PC-3 (cell line): ENCODE measurements at regions not wholly inside any gene's neighbourhood (a gene's known extent, or its start where the extent isn't known, plus 50 kb on each side); places are given as distances from the start of the nearest gene placed in this dataset.

ENCODE experiments used
- ATAC-seq: fragments of 200-7000 bp; cut with Tn5 transposase; 2 replicates; pipeline ENCODE4 v1.9.1; 2020; ENCODE audit warnings: mild to moderate bottlenecking, moderate library complexity
- BruUV-seq: library from RNA; stranded (reverse); fragments of 400-500 nt; replicated peaks from 2 replicates; lab custom pipeline; 2021; lab: Mats Ljungman, UMichigan
- CTCF ChIA-PET: fragments of 300-600 bp; sonication (Branson Sonifier 250); formaldehyde crosslinking; loops from one replicate; lab custom pipeline; 2022; ENCODE audit warnings: antibody characterized with exemption; lab: Charles Lee
- POLR2A ChIA-PET: fragments of 300-600 bp; sonication (Branson Sonifier 250); formaldehyde crosslinking; loops from one replicate; lab custom pipeline; 2022; ENCODE audit warnings: antibody characterized with exemption; ENCODE audit not compliant: unreplicated experiment; lab: Charles Lee
- DNase-seq: peaks from one replicate; pipeline ENCODE4 v3.0.0-alpha.2; 2015
- H2AFZ ChIP-seq: fragments of 300-600 bp; sonication (generic); 2 replicates; pipeline ENCODE4 v1.6.0; 2016; ENCODE audit warnings: antibody characterized with exemption, low read length
- H3F3A ChIP-seq: fragments of 300-600 bp; sonication (generic); one replicate; pipeline ENCODE4 v1.6.0; 2017; ENCODE audit warnings: antibody characterized with exemption, low read length, control low read depth, mild to moderate bottlenecking; ENCODE audit not compliant: unreplicated experiment
- H3K27ac ChIP-seq: fragments of 300-600 bp; sonication (generic); 2 replicates; pipeline ENCODE4 v1.5.1; 2016; ENCODE audit warnings: mild to moderate bottlenecking, low read length
- H3K27me3 ChIP-seq: fragments of 300-600 bp; sonication (generic); 2 replicates; pipeline ENCODE4 v1.6.1; 2016; ENCODE audit warnings: low read length, mixed read lengths
- H3K36me3 ChIP-seq: fragments of 300-600 bp; sonication (generic); 2 replicates; pipeline ENCODE4 v1.6.1; 2016; ENCODE audit warnings: low read depth, mixed run types, low read length, mixed read lengths
- H3K4me1 ChIP-seq: fragments of 300-600 bp; sonication (generic); 2 replicates; pipeline ENCODE4 v1.5.1; 2016; ENCODE audit warnings: low read length; ENCODE audit not compliant: insufficient read depth
- H3K4me2 ChIP-seq: fragments of 300-600 bp; sonication (generic); 2 replicates; pipeline ENCODE4 v1.6.0; 2016; ENCODE audit warnings: low read length
- H3K4me3 ChIP-seq: fragments of 300-600 bp; sonication (generic); 2 replicates; pipeline ENCODE4 v1.5.1; 2016; ENCODE audit warnings: mild to moderate bottlenecking, low read length, mixed read lengths
- H3K79me2 ChIP-seq: fragments of 300-600 bp; sonication (generic); 2 replicates; pipeline ENCODE4 v1.6.1; 2017; ENCODE audit warnings: low read length, mixed read lengths
- H3K9ac ChIP-seq: fragments of 300-600 bp; sonication (generic); 2 replicates; pipeline ENCODE4 v1.6.0; 2016; ENCODE audit warnings: mild to moderate bottlenecking, low read length
- H3K9me2 ChIP-seq: fragments of 300-600 bp; sonication (generic); replicated peaks from 2 replicates; pipeline ENCODE4 v1.6.1; 2016; ENCODE audit warnings: mixed run types, low read length, mixed read lengths
- H3K9me3 ChIP-seq: fragments of 300-600 bp; sonication (generic); 2 replicates; pipeline ENCODE4 v1.6.1; 2016; ENCODE audit warnings: low read length, mixed read lengths
- H4K20me1 ChIP-seq: fragments of 300-600 bp; sonication (generic); 2 replicates; pipeline ENCODE4 v1.6.1; 2016; ENCODE audit warnings: low read length, mixed read lengths
- EZH2 ChIP-seq: fragments of 300-600 bp; sonication (generic); IDR thresholded peaks from one replicate; pipeline ENCODE4 v1.6.1; 2017; ENCODE audit warnings: antibody characterized with exemption, mild to moderate bottlenecking, low read length; ENCODE audit not compliant: unreplicated experiment
- EZH2phosphoT487 ChIP-seq: fragments of 300-600 bp; sonication (generic); IDR thresholded peaks from 2 replicates; pipeline ENCODE4 v1.6.1; 2018; ENCODE audit warnings: mild to moderate bottlenecking, antibody characterized with exemption, low read length, borderline replicate concordance
- intact Hi-C: fragments of 100-400 bp; cut with micrococcal nuclease; formaldehyde crosslinking; loops from 2 replicates; pipeline ENCODE4 v1.9.0; 2023
- TF ChIP-seq, protein P1 (sequence below): fragments of 300-600 bp; sonication (generic); conservative IDR thresholded peaks from 2 replicates; pipeline ENCODE4 v1.5.1; 2017; ENCODE audit warnings: antibody characterized with exemption, low read depth, mild to moderate bottlenecking, low read length

DNA sequence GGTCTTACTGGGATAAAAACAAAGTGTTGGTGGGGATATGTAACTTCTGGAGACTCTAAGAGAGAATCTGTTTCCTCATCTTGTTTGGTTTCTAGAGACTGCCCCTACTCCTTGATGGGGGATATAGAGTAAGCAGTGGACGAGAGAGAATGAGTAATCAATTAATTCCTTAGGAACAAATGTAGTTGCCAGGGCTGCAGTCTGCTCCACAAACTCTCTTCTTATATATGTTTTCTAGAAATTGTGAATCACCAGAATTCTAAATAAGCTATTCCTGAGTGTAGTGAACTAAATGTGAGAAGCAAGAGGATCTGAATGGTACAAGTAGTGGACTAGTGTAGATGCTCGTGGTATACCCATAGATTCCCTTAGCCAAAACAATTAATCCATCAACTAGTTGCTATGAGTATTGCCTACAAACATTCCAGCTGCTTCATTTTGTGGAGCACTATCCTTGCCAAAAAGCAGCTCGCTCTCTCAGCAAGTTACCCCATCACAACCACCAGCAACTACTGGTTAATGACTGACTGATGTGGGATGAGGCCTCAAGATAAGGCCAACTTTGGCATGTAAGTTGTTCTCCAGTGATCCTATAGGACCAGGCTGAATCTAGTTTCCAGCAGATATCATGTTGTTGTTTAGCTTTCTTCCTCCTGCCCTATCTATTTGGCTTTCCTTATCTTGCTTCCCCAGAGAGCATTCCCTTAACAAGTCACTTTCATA is 273.0 kb downstream of the SLC7A11 start:
- Histone ChIP-seq H3K4me2 (no peak overlapping the region), H3K27me3 (no peaks in the 10 kb centered on the region), H3K27ac (no peak overlapping the region), H4K20me1 (no peaks in the 10 kb centered on the region), H2AFZ (no peak overlapping the region), H3K36me3 (no peaks in the 10 kb centered on the region), H3K79me2 (no peaks in the 10 kb centered on the region), H3K4me1 (no peaks in the 10 kb centered on the region), H3K4me3 (no peak overlapping the region), H3K9me2 (no peaks in the 10 kb centered on the region), H3K9ac (no peak overlapping the region), H3K9me3 (no peaks in the 10 kb centered on the region), H3F3A (no peaks in the 10 kb centered on the region)
- POLR2A ChIA-PET: no interaction called here
- BruUV-seq: no TSS peak
- no peak for ATAC-seq
- TF ChIP-seq, protein P1, sequence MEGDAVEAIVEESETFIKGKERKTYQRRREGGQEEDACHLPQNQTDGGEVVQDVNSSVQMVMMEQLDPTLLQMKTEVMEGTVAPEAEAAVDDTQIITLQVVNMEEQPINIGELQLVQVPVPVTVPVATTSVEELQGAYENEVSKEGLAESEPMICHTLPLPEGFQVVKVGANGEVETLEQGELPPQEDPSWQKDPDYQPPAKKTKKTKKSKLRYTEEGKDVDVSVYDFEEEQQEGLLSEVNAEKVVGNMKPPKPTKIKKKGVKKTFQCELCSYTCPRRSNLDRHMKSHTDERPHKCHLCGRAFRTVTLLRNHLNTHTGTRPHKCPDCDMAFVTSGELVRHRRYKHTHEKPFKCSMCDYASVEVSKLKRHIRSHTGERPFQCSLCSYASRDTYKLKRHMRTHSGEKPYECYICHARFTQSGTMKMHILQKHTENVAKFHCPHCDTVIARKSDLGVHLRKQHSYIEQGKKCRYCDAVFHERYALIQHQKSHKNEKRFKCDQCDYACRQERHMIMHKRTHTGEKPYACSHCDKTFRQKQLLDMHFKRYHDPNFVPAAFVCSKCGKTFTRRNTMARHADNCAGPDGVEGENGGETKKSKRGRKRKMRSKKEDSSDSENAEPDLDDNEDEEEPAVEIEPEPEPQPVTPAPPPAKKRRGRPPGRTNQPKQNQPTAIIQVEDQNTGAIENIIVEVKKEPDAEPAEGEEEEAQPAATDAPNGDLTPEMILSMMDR: no peak
- TF ChIP-seq EZH2: no peak
- TF ChIP-seq EZH2phosphoT487: no peak
- no peak for DNase-seq
- intact Hi-C loops: no loop called here
- CTCF ChIA-PET: no interaction called here

DNA sequence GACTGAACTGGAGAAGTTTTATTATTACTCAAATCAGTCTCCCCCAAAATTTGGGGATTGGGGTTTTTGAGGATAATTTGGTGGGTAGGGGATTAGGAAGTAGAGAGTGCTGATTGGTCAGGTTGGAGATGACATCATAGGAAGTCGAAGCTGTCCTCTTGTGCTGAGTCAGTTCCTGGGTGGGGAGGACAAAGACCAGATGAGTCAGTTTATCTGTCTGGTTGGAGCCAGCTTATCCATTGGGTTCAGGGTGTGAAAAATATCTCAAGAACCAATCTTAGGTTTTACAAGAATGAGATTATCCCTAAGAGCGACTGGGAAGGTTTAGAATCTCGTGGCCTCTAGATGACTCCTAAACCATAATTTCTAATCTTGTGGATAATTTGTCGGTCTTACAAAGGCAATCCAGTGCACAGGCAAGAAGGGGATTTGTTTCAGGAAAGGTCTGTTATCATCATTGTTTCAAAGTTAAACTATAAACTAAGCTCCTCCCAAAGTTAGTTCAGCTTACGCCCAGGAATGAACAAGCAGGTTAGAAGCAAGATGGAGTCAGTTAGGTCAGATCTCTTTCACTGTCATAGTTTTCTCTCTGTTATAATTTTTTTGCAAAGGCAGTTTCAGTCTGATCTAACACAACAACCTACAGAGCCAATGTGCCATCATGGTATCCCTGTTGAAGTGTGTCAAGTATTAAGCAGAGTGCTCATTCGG is 274.5 kb downstream of the SLC7A11 start:
- CTCF ChIA-PET: no interaction called here

More for the DNA sequence above, 274.5 kb downstream of the SLC7A11 start:
- TF ChIP-seq, protein P1: no peak
- TF ChIP-seq EZH2phosphoT487 (no peak), EZH2 (no peak)
- H4K20me1 ChIP-seq: no peaks in the 10 kb centered on the region
- H3K4me3 ChIP-seq: no peak overlapping the region
- no TSS peak for BruUV-seq
- no peak overlapping the region for H3K27ac ChIP-seq
- H2AFZ ChIP-seq: no peak overlapping the region
- H3K36me3 ChIP-seq: no peaks in the 10 kb centered on the region
- no peak overlapping the region for H3K4me2 ChIP-seq
- 0 out of 2 replicates have a peak, but pooled peaks cover 2% of the 10 kb centered on the region for H3K4me1 ChIP-seq
- POLR2A ChIA-PET: no interaction called here
- no peaks in the 10 kb centered on the region for H3K27me3 ChIP-seq
- ATAC-seq: no peak
- no peaks in the 10 kb centered on the region for H3K79me2 ChIP-seq
- no peaks in the 10 kb centered on the region for H3F3A ChIP-seq
- intact Hi-C loops: no loop called here
- H3K9me3 ChIP-seq: no peaks in the 10 kb centered on the region
- DNase-seq: peak; percentile 17
- no peak overlapping the region for H3K9ac ChIP-seq
- H3K9me2 ChIP-seq: no peaks in the 10 kb centered on the region
